ENCODE measurements at regions not wholly inside any gene's neighbourhood (a gene's known extent, or its start where the extent isn't known, plus 50 kb on each side); places are given as distances from the start of the nearest gene placed in this dataset.

DNA sequence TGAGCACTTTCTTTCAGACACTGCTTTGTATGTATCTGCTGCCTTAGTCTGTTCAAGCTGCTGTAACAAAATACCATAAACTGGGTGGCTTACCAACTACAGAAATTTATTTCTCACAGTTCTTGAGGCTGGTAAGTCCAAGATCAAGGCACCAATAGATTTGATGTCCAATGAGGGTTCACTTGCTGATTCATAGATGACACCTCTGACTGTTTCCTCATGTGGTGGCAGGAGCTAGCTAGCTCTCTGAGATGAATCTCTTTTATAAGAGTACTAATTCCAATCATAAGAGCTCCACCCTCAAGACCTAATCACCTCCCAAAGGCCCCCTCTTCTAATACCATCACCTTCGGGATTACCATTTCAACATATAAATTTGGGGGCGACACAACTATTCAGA lies 76.6 kb upstream of the ADO start:
- TF ChIP-seq, protein P1, sequence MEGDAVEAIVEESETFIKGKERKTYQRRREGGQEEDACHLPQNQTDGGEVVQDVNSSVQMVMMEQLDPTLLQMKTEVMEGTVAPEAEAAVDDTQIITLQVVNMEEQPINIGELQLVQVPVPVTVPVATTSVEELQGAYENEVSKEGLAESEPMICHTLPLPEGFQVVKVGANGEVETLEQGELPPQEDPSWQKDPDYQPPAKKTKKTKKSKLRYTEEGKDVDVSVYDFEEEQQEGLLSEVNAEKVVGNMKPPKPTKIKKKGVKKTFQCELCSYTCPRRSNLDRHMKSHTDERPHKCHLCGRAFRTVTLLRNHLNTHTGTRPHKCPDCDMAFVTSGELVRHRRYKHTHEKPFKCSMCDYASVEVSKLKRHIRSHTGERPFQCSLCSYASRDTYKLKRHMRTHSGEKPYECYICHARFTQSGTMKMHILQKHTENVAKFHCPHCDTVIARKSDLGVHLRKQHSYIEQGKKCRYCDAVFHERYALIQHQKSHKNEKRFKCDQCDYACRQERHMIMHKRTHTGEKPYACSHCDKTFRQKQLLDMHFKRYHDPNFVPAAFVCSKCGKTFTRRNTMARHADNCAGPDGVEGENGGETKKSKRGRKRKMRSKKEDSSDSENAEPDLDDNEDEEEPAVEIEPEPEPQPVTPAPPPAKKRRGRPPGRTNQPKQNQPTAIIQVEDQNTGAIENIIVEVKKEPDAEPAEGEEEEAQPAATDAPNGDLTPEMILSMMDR (IDR thresholded peaks at IDR 0.05; ENCODE audit: low read length), result no peak
- TF ChIP-seq EZH2 (IDR thresholded peaks at IDR 0.05; ENCODE audit: borderline replicate concordance, low read length), result no peak

All from OCI-LY1 (cell line).